Gastrocnemius medialis (tissue), 4 donors: ENCODE measurements at regions not wholly inside any gene's neighbourhood (a gene's known extent, or its start where the extent isn't known, plus 50 kb on each side); places are given as distances from the start of the nearest gene placed in this dataset.

Experiments used
- CTCF ChIP-seq, 5 experiments: fragments of 450-650 bp in 3 of 5; fragments of 200-600 bp in 2 of 5; sonication (generic) in 2 of 5; IDR thresholded peaks in 4 of 5; conservative IDR thresholded peaks in 1 of 5; 1 replicate in 4 of 5; 2 replicates in 1 of 5; pipeline ENCODE4 v1.5.1; 2016 to 2019; ENCODE audit warnings: antibody characterized with exemption in 5 of 5, mild to moderate bottlenecking in 3 of 5, moderate library complexity in 3 of 5
- POLR2A ChIP-seq, 2 donors: fragments of 450-650 bp; IDR thresholded peaks; one replicate each; pipeline ENCODE4 v1.6.1; 2017; ENCODE audit warnings: antibody characterized with exemption in 2 of 2, mild to moderate bottlenecking in 2 of 2, moderate library complexity in 2 of 2

- TF ChIP-seq POLR2A (IDR thresholded peaks at IDR 0.05) (no peak), CTCF (IDR thresholded peaks at IDR 0.05 in 4 of 5, conservative IDR thresholded peaks at IDR 0.05 in 1 of 5) (no peak)
Measured at GRCh38 chr14:32259368-32260013, 56.4 kb upstream of the RNU6-8 start.
